ENCODE measurements at regions not wholly inside any gene's neighbourhood (a gene's known extent, or its start where the extent isn't known, plus 50 kb on each side); places are given as distances from the start of the nearest gene placed in this dataset.

DNA sequence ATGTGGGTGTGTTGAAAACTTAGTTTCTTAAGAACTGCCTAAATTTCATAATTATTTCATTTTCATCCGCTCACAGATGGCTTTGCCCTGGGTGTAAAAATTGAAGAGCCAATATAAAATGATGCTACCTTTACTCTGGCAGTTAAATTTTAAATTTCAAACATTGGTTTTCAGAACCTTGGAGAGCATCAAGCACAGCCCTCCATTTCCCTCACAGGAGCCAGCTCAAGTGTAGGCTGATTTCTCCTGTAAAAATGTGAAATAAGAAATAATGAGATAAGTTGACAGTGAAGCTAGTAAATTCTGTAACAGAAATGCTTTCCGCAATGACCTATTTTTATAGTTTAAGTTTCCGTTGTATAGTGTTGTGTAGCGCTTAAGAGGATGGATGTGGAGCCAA, 53.9 kb upstream of the AKT3 start:
- POLR2A ChIA-PET (ENCODE audit: low non-redundant PET) = no interaction called here
- TF ChIP-seq, protein P1, sequence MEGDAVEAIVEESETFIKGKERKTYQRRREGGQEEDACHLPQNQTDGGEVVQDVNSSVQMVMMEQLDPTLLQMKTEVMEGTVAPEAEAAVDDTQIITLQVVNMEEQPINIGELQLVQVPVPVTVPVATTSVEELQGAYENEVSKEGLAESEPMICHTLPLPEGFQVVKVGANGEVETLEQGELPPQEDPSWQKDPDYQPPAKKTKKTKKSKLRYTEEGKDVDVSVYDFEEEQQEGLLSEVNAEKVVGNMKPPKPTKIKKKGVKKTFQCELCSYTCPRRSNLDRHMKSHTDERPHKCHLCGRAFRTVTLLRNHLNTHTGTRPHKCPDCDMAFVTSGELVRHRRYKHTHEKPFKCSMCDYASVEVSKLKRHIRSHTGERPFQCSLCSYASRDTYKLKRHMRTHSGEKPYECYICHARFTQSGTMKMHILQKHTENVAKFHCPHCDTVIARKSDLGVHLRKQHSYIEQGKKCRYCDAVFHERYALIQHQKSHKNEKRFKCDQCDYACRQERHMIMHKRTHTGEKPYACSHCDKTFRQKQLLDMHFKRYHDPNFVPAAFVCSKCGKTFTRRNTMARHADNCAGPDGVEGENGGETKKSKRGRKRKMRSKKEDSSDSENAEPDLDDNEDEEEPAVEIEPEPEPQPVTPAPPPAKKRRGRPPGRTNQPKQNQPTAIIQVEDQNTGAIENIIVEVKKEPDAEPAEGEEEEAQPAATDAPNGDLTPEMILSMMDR (conservative IDR thresholded peaks at IDR 0.05; ENCODE audit: low read depth) = no peak
- no peak overlapping the region for H3K27ac ChIP-seq
- CTCF ChIA-PET = no interaction called here
- no peak for DNase-seq (ENCODE audit: low spot score)

DNA sequence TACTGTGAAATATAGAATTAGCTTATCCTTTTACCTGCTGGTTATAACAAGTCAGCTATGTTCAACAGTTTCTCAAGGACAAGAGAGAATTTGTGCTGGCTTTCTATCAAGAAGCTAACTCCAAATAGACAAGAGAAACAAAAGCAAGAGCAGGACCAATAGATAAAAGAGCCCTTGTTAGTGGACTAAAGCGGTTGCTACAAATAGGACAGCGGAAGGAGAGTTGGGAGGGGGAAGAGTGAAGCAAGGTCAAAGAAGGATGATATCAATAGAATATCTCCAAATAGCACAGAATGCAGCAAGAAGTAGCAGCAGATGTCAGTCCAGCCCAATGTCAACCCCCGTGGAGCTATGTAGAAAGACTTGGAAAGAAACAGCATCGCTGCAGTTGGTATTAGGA, 53.0 kb upstream of the AKT3 start:
- POLR2A ChIA-PET (ENCODE audit: low non-redundant PET) = no interaction called here
- no peak overlapping the region for H3K27ac ChIP-seq
- CTCF ChIA-PET = no interaction called here
- no peak for DNase-seq (ENCODE audit: low spot score)
- TF ChIP-seq, protein P1 (conservative IDR thresholded peaks at IDR 0.05; ENCODE audit: low read depth) = no peak

DNA sequence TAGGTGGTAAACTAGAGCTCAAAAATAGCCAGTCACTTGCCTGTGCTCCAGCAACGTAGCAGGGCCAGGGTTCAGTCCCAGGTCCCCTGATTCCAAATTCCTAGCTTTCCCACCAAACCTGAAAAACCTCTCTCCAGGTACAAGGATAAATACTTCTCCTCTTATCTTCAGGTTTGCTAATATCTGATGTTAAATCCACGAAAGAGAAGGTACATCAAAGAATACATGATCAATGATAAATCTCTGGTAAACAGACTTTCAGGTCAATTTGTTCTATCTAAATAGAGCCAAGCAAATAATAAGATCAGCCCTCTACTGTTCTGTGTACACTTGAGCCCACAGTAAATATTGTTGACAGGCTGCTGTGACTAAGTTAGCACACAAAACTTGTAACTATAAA, 52.1 kb upstream of the AKT3 start:
- TF ChIP-seq, protein P1 (conservative IDR thresholded peaks at IDR 0.05; ENCODE audit: low read depth) = no peak
- POLR2A ChIA-PET (ENCODE audit: low non-redundant PET) = no interaction called here

More for the DNA sequence above, 52.1 kb upstream of the AKT3 start:
- H3K27ac ChIP-seq = no peak overlapping the region
- no peak for DNase-seq (ENCODE audit: low spot score)
- CTCF ChIA-PET = interaction anchor here (0.6 kb wide), 1 partner anchor 370 kb away, joined by 3 read pairs; no protein-coding TSS in a partner anchor
